ENCODE measurements at regions not wholly inside any gene's neighbourhood (a gene's known extent, or its start where the extent isn't known, plus 50 kb on each side); places are given as distances from the start of the nearest gene placed in this dataset.

GRCh38 chr6:14903176-14904038, 342.5 kb upstream of the JARID2 start:
- DNase-seq: no peak

GRCh38 chr6:14905201-14905600, 340.7 kb upstream of the JARID2 start:
- no peak for DNase-seq

GRCh38 chr6:14906621-14907020, 339.2 kb upstream of the JARID2 start:
- no peak for DNase-seq

- DNase-seq: no peak
Observed at GRCh38 chr6:14910692-14911547, 334.9 kb upstream of the JARID2 start.

- no peak for DNase-seq
Observed at GRCh38 chr6:14912226-14912625, 333.6 kb upstream of the JARID2 start.

- DNase-seq: no peak
Observed at GRCh38 chr6:14912706-14913105, 333.2 kb upstream of the JARID2 start.

GRCh38 chr6:14913931-14914330, 331.9 kb upstream of the JARID2 start:
- no peak for DNase-seq

- no peak for DNase-seq
Observed at GRCh38 chr6:14915888-14916832, 329.7 kb upstream of the JARID2 start.

- DNase-seq: no peak
Observed at GRCh38 chr6:14917109-14917910, 328.6 kb upstream of the JARID2 start.

- DNase-seq: no peak
Observed at GRCh38 chr6:14918200-14918907, 327.5 kb upstream of the JARID2 start.

GRCh38 chr6:14919038-14919670, 326.7 kb upstream of the JARID2 start:
- no peak for DNase-seq

- no peak for DNase-seq
Observed at GRCh38 chr6:14920276-14920675, 325.6 kb upstream of the JARID2 start.

GRCh38 chr6:14921170-14921569, 324.7 kb upstream of the JARID2 start:
- no peak for DNase-seq

- DNase-seq: no peak
Observed at GRCh38 chr6:14921878-14922671, 323.8 kb upstream of the JARID2 start.

GRCh38 chr6:14922706-14923460, 323.0 kb upstream of the JARID2 start:
- no peak for DNase-seq

GRCh38 chr6:14924126-14925024, 321.5 kb upstream of the JARID2 start:
- DNase-seq: no peak

GRCh38 chr6:14925025-14925698, 320.7 kb upstream of the JARID2 start:
- no peak for DNase-seq

GRCh38 chr6:14925699-14926026, 320.2 kb upstream of the JARID2 start:
- no peak for DNase-seq

Data from activated CD4-positive, alpha-beta T cell treated with anti-CD3 and anti-CD28 coated beads for 4 hours (primary cell).